ENCODE measurements at regions not wholly inside any gene's neighbourhood (a gene's known extent, or its start where the extent isn't known, plus 50 kb on each side); places are given as distances from the start of the nearest gene placed in this dataset.

DNA sequence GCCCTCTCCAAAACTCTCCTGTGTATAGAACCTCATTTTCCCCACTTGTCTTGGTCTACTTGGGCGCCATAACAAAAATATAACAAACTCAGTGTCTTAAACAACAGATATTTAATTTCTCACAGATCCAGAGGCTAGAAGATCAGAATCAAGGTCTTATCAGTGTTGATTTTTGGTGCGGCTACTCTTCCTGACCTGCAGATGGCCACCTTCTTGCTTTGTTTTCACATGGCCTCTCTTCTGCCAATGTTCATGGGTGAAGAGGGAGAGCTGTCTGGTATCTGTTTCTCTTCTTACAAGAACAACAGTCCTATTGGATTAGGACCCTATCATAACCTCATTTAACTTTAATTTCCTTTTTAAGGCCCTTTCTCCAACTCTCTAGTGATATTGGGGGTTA is 177.3 kb downstream of the PABPC4L start:
- no peaks in the 10 kb centered on the region for H3K36me3 Mint-ChIP-seq (ENCODE audit: low read depth)
- DNase-seq (ENCODE audit: low spot score), result no peak
- no peaks in the 10 kb centered on the region for H3K9me3 Mint-ChIP-seq (ENCODE audit: low read depth)

DNA sequence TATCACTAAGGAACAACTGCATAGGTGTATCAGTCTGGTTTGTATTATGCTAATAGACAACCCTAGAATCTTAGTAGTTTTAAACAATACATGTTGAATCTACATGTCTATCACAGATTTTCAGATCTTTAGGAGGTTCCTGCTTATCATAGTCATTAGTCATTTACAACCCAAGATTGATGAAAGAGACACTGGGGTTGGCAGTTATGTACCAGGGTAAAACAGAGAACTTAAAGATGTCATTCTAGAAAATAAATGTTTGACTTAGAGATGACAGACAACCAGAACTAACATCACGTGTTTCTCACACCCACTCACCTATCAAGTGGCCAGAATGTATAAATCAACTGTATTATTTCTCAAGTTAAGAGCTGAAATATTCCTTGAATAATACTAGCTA is 181.9 kb downstream of the PABPC4L start:
- H3K27me3 Mint-ChIP-seq (ENCODE audit: low read depth), result no peaks in the 10 kb centered on the region
- no peak overlapping the region for H3K4me3 Mint-ChIP-seq (ENCODE audit: unreplicated experiment)
- no peaks in the 10 kb centered on the region for H3K4me1 Mint-ChIP-seq (ENCODE audit: low read depth)
- TF ChIP-seq, protein P1, sequence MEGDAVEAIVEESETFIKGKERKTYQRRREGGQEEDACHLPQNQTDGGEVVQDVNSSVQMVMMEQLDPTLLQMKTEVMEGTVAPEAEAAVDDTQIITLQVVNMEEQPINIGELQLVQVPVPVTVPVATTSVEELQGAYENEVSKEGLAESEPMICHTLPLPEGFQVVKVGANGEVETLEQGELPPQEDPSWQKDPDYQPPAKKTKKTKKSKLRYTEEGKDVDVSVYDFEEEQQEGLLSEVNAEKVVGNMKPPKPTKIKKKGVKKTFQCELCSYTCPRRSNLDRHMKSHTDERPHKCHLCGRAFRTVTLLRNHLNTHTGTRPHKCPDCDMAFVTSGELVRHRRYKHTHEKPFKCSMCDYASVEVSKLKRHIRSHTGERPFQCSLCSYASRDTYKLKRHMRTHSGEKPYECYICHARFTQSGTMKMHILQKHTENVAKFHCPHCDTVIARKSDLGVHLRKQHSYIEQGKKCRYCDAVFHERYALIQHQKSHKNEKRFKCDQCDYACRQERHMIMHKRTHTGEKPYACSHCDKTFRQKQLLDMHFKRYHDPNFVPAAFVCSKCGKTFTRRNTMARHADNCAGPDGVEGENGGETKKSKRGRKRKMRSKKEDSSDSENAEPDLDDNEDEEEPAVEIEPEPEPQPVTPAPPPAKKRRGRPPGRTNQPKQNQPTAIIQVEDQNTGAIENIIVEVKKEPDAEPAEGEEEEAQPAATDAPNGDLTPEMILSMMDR (IDR thresholded peaks at IDR 0.05), result no peak
- no peak overlapping the region for H3K27ac Mint-ChIP-seq (ENCODE audit: unreplicated experiment)
- no peaks in the 10 kb centered on the region for H3K9me3 Mint-ChIP-seq (ENCODE audit: low read depth)
- DNase-seq (ENCODE audit: low spot score), result no peak
- H3K36me3 Mint-ChIP-seq (ENCODE audit: low read depth), result no peaks in the 10 kb centered on the region

More for the DNA sequence above, 177.3 kb downstream of the PABPC4L start:
- Mint-ChIP-seq H3K27ac (ENCODE audit: unreplicated experiment) (no peak overlapping the region), H3K27me3 (ENCODE audit: low read depth) (no peaks in the 10 kb centered on the region), H3K4me3 (ENCODE audit: unreplicated experiment) (no peak overlapping the region), H3K4me1 (ENCODE audit: low read depth) (peaks cover 5% of the 10 kb centered on the region)
- TF ChIP-seq, protein P1 (IDR thresholded peaks at IDR 0.05), result peak; percentile 64

DNA sequence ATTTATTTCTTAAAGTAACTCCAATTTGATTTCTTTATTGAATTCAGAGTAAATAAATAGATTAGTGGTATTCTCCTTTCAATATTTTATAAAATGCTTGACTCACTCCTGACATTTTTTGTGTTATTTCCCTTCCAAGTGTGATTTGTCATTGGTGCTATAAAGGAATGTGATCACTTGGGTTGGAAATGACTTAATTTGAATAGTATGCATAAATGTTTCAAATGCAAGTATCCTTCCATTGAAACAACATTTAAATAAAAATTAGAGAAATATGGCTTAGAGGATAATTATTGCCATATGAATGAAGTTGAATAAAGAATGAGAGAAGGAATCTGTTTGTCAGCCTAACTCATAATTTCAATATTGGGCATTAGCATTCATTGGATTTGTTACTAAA is 182.7 kb downstream of the PABPC4L start:
- Mint-ChIP-seq H3K4me3 (ENCODE audit: unreplicated experiment) (no peak overlapping the region), H3K36me3 (ENCODE audit: low read depth) (no peaks in the 10 kb centered on the region), H3K27me3 (ENCODE audit: low read depth) (no peaks in the 10 kb centered on the region), H3K27ac (ENCODE audit: unreplicated experiment) (no peak overlapping the region), H3K9me3 (ENCODE audit: low read depth) (peaks cover under 1% of the 10 kb centered on the region), H3K4me1 (ENCODE audit: low read depth) (no peaks in the 10 kb centered on the region)
- DNase-seq (ENCODE audit: low spot score), result no peak
- TF ChIP-seq, protein P1 (IDR thresholded peaks at IDR 0.05), result no peak

GRCh38 chr4:134001057-134001456 is 200.5 kb downstream of the PABPC4L start:
- Mint-ChIP-seq H3K27ac (ENCODE audit: unreplicated experiment) (no peak overlapping the region), H3K36me3 (ENCODE audit: low read depth) (no peaks in the 10 kb centered on the region), H3K27me3 (ENCODE audit: low read depth) (no peaks in the 10 kb centered on the region), H3K9me3 (ENCODE audit: low read depth) (peaks cover under 1% of the 10 kb centered on the region), H3K4me3 (ENCODE audit: unreplicated experiment) (no peak overlapping the region), H3K4me1 (ENCODE audit: low read depth) (no peaks in the 10 kb centered on the region)
- no peak for DNase-seq (ENCODE audit: low spot score)
- TF ChIP-seq, protein P1 (IDR thresholded peaks at IDR 0.05), result no peak

DNA sequence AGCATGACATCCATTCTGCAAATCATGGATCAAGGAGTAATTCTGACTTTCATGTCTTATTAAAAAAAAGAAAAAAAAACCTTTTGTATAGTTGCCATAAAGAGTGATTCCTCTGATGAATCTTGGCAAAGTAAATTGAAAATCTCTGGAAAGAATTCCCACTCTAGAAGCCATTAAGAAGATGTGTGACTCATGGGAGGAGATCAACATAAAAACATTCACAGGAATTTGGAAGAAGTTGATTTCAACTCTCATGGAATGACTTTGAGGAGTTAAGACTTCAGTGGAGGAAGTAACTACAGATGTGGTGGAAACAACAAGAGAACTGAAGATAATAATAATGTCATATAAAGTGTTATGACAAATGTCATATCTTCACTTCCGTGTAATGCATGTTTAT is 204.2 kb downstream of the PABPC4L start:
- Mint-ChIP-seq H3K27ac (ENCODE audit: unreplicated experiment) (no peak overlapping the region), H3K4me3 (ENCODE audit: unreplicated experiment) (no peak overlapping the region), H3K9me3 (ENCODE audit: low read depth) (peaks cover 2% of the 10 kb centered on the region), H3K27me3 (ENCODE audit: low read depth) (no peaks in the 10 kb centered on the region), H3K36me3 (ENCODE audit: low read depth) (no peaks in the 10 kb centered on the region), H3K4me1 (ENCODE audit: low read depth) (no peaks in the 10 kb centered on the region)
- DNase-seq (ENCODE audit: low spot score), result no peak
- TF ChIP-seq, protein P1 (IDR thresholded peaks at IDR 0.05), result no peak
